ENCODE measurements at regions not wholly inside any gene's neighbourhood (a gene's known extent, or its start where the extent isn't known, plus 50 kb on each side); places are given as distances from the start of the nearest gene placed in this dataset.
"Not testable (repeated sequence)": the region's sequence is repeated elsewhere in the genome, so short reads cannot be mapped to it uniquely, and the experiment has no call there.

DNA sequence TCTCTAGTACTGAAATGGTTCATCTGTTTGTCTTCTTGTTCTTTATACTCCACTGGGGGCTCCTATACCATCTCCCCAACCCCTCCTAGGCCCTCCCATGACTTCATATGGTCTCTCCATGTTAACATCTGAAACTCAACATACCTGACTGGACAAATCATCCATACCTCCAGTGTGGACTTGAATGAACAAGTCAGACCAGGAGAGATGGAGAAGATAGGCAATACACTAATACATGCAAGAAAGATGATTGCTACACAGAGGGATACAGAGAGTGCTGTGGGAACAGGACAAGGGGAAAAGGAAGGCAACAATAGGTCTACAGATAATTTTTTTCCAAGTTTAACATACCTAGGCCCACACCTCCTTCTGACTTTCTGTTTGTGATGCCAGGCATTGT lies 175.1 kb downstream of the FHIP1A start:
- intact Hi-C loops (cut with micrococcal nuclease) = no loop called here
- Histone ChIP-seq H3K27me3 (ENCODE audit: control insufficient read depth, insufficient read depth, low read length) (no peaks in the 10 kb centered on the region), H3K36me3 (ENCODE audit: control insufficient read depth, insufficient read depth, low read length) (no peaks in the 10 kb centered on the region), H3K4me1 (ENCODE audit: control insufficient read depth, insufficient read depth, low read length) (no peaks in the 10 kb centered on the region), H3K27ac (ENCODE audit: low read length) (no peak overlapping the region), H3K4me3 (ENCODE audit: low read length) (no peak overlapping the region), H3K9me3 (ENCODE audit: control insufficient read depth, insufficient read depth, low read length) (no peaks in the 10 kb centered on the region)
- TF ChIP-seq, protein P1, sequence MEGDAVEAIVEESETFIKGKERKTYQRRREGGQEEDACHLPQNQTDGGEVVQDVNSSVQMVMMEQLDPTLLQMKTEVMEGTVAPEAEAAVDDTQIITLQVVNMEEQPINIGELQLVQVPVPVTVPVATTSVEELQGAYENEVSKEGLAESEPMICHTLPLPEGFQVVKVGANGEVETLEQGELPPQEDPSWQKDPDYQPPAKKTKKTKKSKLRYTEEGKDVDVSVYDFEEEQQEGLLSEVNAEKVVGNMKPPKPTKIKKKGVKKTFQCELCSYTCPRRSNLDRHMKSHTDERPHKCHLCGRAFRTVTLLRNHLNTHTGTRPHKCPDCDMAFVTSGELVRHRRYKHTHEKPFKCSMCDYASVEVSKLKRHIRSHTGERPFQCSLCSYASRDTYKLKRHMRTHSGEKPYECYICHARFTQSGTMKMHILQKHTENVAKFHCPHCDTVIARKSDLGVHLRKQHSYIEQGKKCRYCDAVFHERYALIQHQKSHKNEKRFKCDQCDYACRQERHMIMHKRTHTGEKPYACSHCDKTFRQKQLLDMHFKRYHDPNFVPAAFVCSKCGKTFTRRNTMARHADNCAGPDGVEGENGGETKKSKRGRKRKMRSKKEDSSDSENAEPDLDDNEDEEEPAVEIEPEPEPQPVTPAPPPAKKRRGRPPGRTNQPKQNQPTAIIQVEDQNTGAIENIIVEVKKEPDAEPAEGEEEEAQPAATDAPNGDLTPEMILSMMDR (IDR thresholded peaks at IDR 0.05) = no peak
- no peaks in the 10 kb centered on the region for H3K9me3 Mint-ChIP-seq
- ATAC-seq (no peak), DNase-seq (no peak)
- peaks cover 10 to 12% of the 10 kb centered on the region in 2 donors for H3K27me3 Mint-ChIP-seq (ENCODE audit: low read depth in 2 of 2)
- H3K4me3 Mint-ChIP-seq = no peak overlapping the region
- H3K4me1 Mint-ChIP-seq = no peaks in the 10 kb centered on the region
- H3K27ac Mint-ChIP-seq = no peak overlapping the region
- H3K36me3 Mint-ChIP-seq = no peaks in the 10 kb centered on the region

DNA sequence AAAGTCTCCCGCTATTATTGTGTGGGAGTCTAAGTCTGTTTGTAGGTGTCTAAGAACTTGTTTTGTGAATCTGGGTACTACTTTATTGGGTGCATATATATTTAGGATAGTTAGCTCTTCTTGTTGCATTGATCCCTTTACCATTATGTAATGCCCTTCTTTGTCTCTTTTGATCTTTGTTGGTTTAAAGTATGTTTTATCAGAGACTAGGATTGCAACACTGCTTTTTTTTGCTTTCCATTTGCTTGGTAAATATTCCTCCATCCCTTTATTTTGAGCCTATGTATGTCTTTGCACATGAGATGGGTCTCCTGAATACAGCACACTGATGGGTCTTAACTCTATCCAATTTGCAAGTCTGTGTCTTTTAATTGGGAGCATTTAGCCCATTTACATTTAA lies 165.2 kb downstream of the GATB start:
- ATAC-seq; H3K36me3 ChIP-seq (ENCODE audit: control insufficient read depth, insufficient read depth, low read length); H3K4me1 ChIP-seq (ENCODE audit: control insufficient read depth, insufficient read depth, low read length); H3K27me3 ChIP-seq (ENCODE audit: control insufficient read depth, insufficient read depth, low read length); H3K4me3 Mint-ChIP-seq; H3K9me3 ChIP-seq (ENCODE audit: control insufficient read depth, insufficient read depth, low read length); H3K27ac ChIP-seq (ENCODE audit: low read length); intact Hi-C loops (cut with micrococcal nuclease); H3K27ac Mint-ChIP-seq; DNase-seq; H3K4me3 ChIP-seq (ENCODE audit: low read length); H3K9me3 Mint-ChIP-seq; H3K27me3 Mint-ChIP-seq (ENCODE audit: low read depth in 2 of 2); H3K4me1 Mint-ChIP-seq; H3K36me3 Mint-ChIP-seq: not testable (repeated sequence)
- WGBS (ENCODE audit: insufficient coverage) = 100% methylated on average over 1 of the region's 1 CpG

DNA sequence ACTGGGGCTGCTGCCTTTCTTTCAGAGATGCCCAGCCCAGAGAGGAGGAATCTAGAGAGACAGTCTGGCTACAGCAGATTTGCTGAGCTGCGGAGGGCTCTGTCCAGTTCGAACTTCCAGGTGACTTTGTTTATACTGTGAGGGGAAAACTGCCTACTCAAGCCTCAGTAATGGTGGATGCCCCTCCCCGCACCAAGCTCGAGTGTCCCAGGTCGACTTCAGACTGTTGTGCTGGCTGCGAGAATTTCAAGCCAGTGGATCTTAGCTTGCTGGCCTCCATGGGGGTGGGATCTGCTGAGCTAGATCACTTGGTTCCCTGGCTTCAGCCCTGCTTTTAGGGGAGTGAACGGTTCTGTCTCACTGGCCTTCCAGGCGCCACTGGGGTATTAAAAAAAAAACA lies 163.1 kb downstream of the GATB start:
- H3K27me3 Mint-ChIP-seq (ENCODE audit: low read depth in 2 of 2) = not testable (repeated sequence)

DNA sequence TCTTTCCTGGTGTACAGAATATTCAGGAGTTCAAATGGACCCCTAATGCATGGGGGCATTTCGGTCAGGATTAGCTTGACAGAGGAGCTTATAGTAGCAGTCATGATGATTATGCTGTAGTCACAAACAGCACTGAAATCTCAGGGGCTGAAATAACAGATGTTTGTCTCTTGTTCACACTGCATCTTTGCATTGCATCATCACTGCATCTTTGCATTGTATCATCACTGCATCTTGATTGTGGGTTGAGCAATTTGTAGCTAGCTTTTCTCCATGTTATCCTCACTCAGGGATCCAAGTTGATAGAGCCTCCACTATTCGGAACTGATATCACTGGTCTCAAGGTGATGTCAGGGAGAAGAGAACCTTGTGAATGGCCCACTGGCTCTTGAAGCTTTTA lies 160.9 kb downstream of the GATB start:
- intact Hi-C loops (cut with micrococcal nuclease) = no loop called here
- Histone ChIP-seq H3K27ac (ENCODE audit: low read length) (no peak overlapping the region), H3K4me1 (ENCODE audit: control insufficient read depth, insufficient read depth, low read length) (no peaks in the 10 kb centered on the region), H3K36me3 (ENCODE audit: control insufficient read depth, insufficient read depth, low read length) (no peaks in the 10 kb centered on the region), H3K4me3 (ENCODE audit: low read length) (no peak overlapping the region), H3K9me3 (ENCODE audit: control insufficient read depth, insufficient read depth, low read length) (no peaks in the 10 kb centered on the region), H3K27me3 (ENCODE audit: control insufficient read depth, insufficient read depth, low read length) (no peaks in the 10 kb centered on the region)
- H3K4me1 Mint-ChIP-seq = no peaks in the 10 kb centered on the region
- no peak for DNase-seq
- no peak for ATAC-seq
- H3K9me3 Mint-ChIP-seq = no peaks in the 10 kb centered on the region
- TF ChIP-seq, protein P1 (IDR thresholded peaks at IDR 0.05) = no peak
- H3K27ac Mint-ChIP-seq = no peak overlapping the region
- WGBS (ENCODE audit: insufficient coverage) = 92% methylated on average over 2 of the region's 2 CpGs
- H3K36me3 Mint-ChIP-seq = no peaks in the 10 kb centered on the region
- no peak overlapping the region for H3K4me3 Mint-ChIP-seq
- peaks cover 0 to 7% of the 10 kb centered on the region in 2 donors for H3K27me3 Mint-ChIP-seq (ENCODE audit: low read depth in 2 of 2)

More for the DNA sequence above, 163.1 kb downstream of the GATB start:
- H3K36me3 ChIP-seq (ENCODE audit: control insufficient read depth, insufficient read depth, low read length); H3K4me3 Mint-ChIP-seq; H3K9me3 Mint-ChIP-seq; H3K27ac ChIP-seq (ENCODE audit: low read length); H3K27me3 ChIP-seq (ENCODE audit: control insufficient read depth, insufficient read depth, low read length); H3K4me1 Mint-ChIP-seq; ATAC-seq; H3K9me3 ChIP-seq (ENCODE audit: control insufficient read depth, insufficient read depth, low read length); intact Hi-C loops (cut with micrococcal nuclease); H3K4me1 ChIP-seq (ENCODE audit: control insufficient read depth, insufficient read depth, low read length); H3K36me3 Mint-ChIP-seq; H3K27ac Mint-ChIP-seq; H3K4me3 ChIP-seq (ENCODE audit: low read length); DNase-seq: not testable (repeated sequence)
- 87% methylated on average over 8 of the region's 8 CpGs for WGBS (ENCODE audit: insufficient coverage)

DNA sequence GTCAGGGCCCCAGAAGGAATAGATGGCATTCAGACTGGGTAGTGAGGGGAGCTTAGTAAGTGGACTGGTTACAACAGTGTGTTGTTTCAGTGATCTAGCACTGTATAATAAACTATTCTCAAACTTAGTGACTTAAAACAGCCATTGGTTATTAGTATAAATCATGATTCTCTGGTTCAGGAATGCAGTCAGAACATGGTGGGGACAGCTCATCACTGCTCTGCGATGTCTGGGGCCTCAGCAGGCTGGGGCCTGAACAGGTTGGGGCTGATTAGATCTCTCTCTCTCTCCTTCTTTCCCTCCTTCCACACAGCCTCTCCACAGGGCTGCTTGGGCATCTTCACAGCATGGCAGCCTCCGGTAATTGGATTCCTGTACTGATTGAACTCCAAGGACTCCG lies 160.4 kb downstream of the GATB start:
- TF ChIP-seq, protein P1 (IDR thresholded peaks at IDR 0.05) = no peak
- Histone ChIP-seq H3K36me3 (ENCODE audit: control insufficient read depth, insufficient read depth, low read length) (no peaks in the 10 kb centered on the region), H3K27me3 (ENCODE audit: control insufficient read depth, insufficient read depth, low read length) (no peaks in the 10 kb centered on the region), H3K27ac (ENCODE audit: low read length) (no peak overlapping the region), H3K4me3 (ENCODE audit: low read length) (no peak overlapping the region), H3K4me1 (ENCODE audit: control insufficient read depth, insufficient read depth, low read length) (no peaks in the 10 kb centered on the region), H3K9me3 (ENCODE audit: control insufficient read depth, insufficient read depth, low read length) (no peaks in the 10 kb centered on the region)
- WGBS (ENCODE audit: insufficient coverage) = 83% methylated on average over 3 of the region's 3 CpGs
- DNase-seq (no peak), ATAC-seq (no peak)
- Mint-ChIP-seq H3K9me3 (no peaks in the 10 kb centered on the region), H3K27me3 (ENCODE audit: low read depth in 2 of 2) (peaks cover 0 to 7% of the 10 kb centered on the region in 2 donors), H3K4me3 (no peak overlapping the region), H3K4me1 (no peaks in the 10 kb centered on the region), H3K36me3 (no peaks in the 10 kb centered on the region), H3K27ac (no peak overlapping the region)
- intact Hi-C loops (cut with micrococcal nuclease) = no loop called here

Measured in natural killer cell (primary cell).